HEK293 (cell line): ENCODE measurements at regions not wholly inside any gene's neighbourhood (a gene's known extent, or its start where the extent isn't known, plus 50 kb on each side); places are given as distances from the start of the nearest gene placed in this dataset.
A peak's percentile ranks its signal among the peaks of the same experiment; 100 is the strongest.

Experiments
- SP3 ChIP-seq: fragments of 450-650 bp; formaldehyde crosslinking; IDR thresholded peaks from 2 replicates; pipeline ENCODE4 v1.5.1; 2016; ENCODE audit warnings: missing biosample characterization, missing genetic modification characterization
- SP7 ChIP-seq: fragments of 450-650 bp; formaldehyde crosslinking; IDR thresholded peaks from 2 replicates; pipeline ENCODE4 v1.5.1; 2016; ENCODE audit warnings: missing biosample characterization, missing genetic modification characterization
- TCF7L2 ChIP-seq: IDR thresholded peaks from 2 replicates; pipeline ENCODE4 v1.6.1; 2011; ENCODE audit warnings: low read depth, mild to moderate bottlenecking, inconsistent platforms, low read length, moderate library complexity, borderline replicate concordance
- YY2 ChIP-seq: fragments of 450-650 bp; formaldehyde crosslinking; IDR thresholded peaks from 2 replicates; pipeline ENCODE4 v1.5.1; 2016; ENCODE audit warnings: missing biosample characterization, missing genetic modification characterization
- ZBTB48 ChIP-seq: fragments of 450-650 bp; formaldehyde crosslinking; IDR thresholded peaks from 2 replicates; pipeline ENCODE4 v1.5.1; 2016; ENCODE audit warnings: missing biosample characterization, missing genetic modification characterization
- ZBTB7A ChIP-seq: fragments of 450-650 bp; formaldehyde crosslinking; IDR thresholded peaks from 2 replicates; pipeline ENCODE4 v1.5.1; 2016; ENCODE audit warnings: low read depth, missing biosample characterization, missing genetic modification characterization
- ZEB2 ChIP-seq: fragments of 450-650 bp; formaldehyde crosslinking; IDR thresholded peaks from 2 replicates; pipeline ENCODE4 v1.5.1; 2016; ENCODE audit warnings: missing biosample characterization, missing genetic modification characterization
- ZNF138 ChIP-seq: fragments of 450-650 bp; formaldehyde crosslinking; IDR thresholded peaks from 2 replicates; pipeline ENCODE4 v1.5.1; 2016; ENCODE audit warnings: missing biosample characterization, missing genetic modification characterization, borderline replicate concordance
- ZNF2 ChIP-seq: fragments of 450-650 bp; formaldehyde crosslinking; IDR thresholded peaks from 2 replicates; pipeline ENCODE4 v1.5.1; 2016; ENCODE audit warnings: missing biosample characterization, missing genetic modification characterization
- ZNF335 ChIP-seq: fragments of 450-650 bp; formaldehyde crosslinking; conservative IDR thresholded peaks from 2 replicates; pipeline ENCODE4 v1.5.1; 2016; ENCODE audit warnings: missing biosample characterization, missing genetic modification characterization
- ZNF366 ChIP-seq: fragments of 450-650 bp; formaldehyde crosslinking; conservative IDR thresholded peaks from 2 replicates; pipeline ENCODE4 v1.5.1; 2016; ENCODE audit warnings: missing biosample characterization, missing genetic modification characterization
- ZNF394 ChIP-seq: fragments of 450-650 bp; formaldehyde crosslinking; IDR thresholded peaks from 2 replicates; pipeline ENCODE4 v1.5.1; 2016; ENCODE audit warnings: missing biosample characterization, missing genetic modification characterization, mild to moderate bottlenecking, moderate library complexity, borderline replicate concordance
- ZNF510 ChIP-seq: fragments of 450-650 bp; formaldehyde crosslinking; IDR thresholded peaks from 2 replicates; pipeline ENCODE4 v1.5.1; 2018; ENCODE audit warnings: mild to moderate bottlenecking, missing genetic modification characterization, missing biosample characterization; ENCODE audit not compliant: insufficient replicate concordance
- ZNF561 ChIP-seq: fragments of 450-650 bp; IDR thresholded peaks from 2 replicates; pipeline ENCODE4 v1.5.1; 2018; ENCODE audit warnings: missing biosample characterization, missing genetic modification characterization, borderline replicate concordance
- ZNF600 ChIP-seq: fragments of 450-650 bp; formaldehyde crosslinking; IDR thresholded peaks from 2 replicates; pipeline ENCODE4 v1.5.1; 2016; ENCODE audit warnings: missing biosample characterization, missing genetic modification characterization
- ZNF621 ChIP-seq: fragments of 450-650 bp; formaldehyde crosslinking; IDR thresholded peaks from 2 replicates; pipeline ENCODE4 v1.5.1; 2017; ENCODE audit warnings: missing biosample characterization, missing genetic modification characterization
- ZNF629 ChIP-seq: fragments of 450-650 bp; formaldehyde crosslinking; IDR thresholded peaks from 2 replicates; pipeline ENCODE4 v1.5.1; 2017; ENCODE audit warnings: missing biosample characterization, missing genetic modification characterization
- TF ChIP-seq, protein P1 (sequence below): fragments of 450-650 bp; formaldehyde crosslinking; conservative IDR thresholded peaks from 2 replicates; pipeline ENCODE4 v1.5.1; 2016; ENCODE audit warnings: low read depth, missing biosample characterization, missing genetic modification characterization
- TF ChIP-seq, protein P2 (sequence below): fragments of 450-650 bp; formaldehyde crosslinking; IDR thresholded peaks from 2 replicates; pipeline ENCODE4 v1.5.1; 2016; ENCODE audit warnings: missing biosample characterization, missing genetic modification characterization, borderline replicate concordance
- TF ChIP-seq, protein P3 (sequence below): fragments of 450-650 bp; formaldehyde crosslinking; IDR thresholded peaks from 2 replicates; pipeline ENCODE4 v1.5.1; 2017; ENCODE audit warnings: missing biosample characterization, missing genetic modification characterization
- TF ChIP-seq, protein P4 (sequence below): fragments of 450-650 bp; formaldehyde crosslinking; IDR thresholded peaks from 2 replicates; pipeline ENCODE4 v1.5.1; 2016; ENCODE audit warnings: missing biosample characterization, missing genetic modification characterization
- TF ChIP-seq, protein P5 (sequence below): fragments of 450-650 bp; formaldehyde crosslinking; IDR thresholded peaks from 2 replicates; pipeline ENCODE4 v1.5.1; 2016; ENCODE audit warnings: missing biosample characterization, missing genetic modification characterization

DNA sequence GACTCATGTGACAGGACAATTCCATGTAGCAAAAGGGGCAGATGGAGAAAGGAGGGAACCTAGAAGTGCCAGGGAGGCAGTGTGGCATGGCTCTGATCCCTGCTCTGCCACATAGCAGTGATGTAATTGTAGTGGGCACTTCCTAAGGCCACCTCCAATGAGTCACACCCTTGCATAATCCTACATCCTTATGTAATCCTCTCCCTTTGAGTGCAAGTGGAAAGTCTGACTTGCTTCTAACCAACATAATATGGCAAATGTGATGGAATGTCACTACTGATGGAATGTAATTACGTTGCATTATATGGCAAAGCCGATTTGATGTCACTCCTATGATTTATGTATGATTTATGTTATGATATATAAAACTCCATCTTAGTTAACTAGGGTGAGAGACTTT, 72.9 kb upstream of the ATP2C1 start (continued):
- TF ChIP-seq, protein P1, sequence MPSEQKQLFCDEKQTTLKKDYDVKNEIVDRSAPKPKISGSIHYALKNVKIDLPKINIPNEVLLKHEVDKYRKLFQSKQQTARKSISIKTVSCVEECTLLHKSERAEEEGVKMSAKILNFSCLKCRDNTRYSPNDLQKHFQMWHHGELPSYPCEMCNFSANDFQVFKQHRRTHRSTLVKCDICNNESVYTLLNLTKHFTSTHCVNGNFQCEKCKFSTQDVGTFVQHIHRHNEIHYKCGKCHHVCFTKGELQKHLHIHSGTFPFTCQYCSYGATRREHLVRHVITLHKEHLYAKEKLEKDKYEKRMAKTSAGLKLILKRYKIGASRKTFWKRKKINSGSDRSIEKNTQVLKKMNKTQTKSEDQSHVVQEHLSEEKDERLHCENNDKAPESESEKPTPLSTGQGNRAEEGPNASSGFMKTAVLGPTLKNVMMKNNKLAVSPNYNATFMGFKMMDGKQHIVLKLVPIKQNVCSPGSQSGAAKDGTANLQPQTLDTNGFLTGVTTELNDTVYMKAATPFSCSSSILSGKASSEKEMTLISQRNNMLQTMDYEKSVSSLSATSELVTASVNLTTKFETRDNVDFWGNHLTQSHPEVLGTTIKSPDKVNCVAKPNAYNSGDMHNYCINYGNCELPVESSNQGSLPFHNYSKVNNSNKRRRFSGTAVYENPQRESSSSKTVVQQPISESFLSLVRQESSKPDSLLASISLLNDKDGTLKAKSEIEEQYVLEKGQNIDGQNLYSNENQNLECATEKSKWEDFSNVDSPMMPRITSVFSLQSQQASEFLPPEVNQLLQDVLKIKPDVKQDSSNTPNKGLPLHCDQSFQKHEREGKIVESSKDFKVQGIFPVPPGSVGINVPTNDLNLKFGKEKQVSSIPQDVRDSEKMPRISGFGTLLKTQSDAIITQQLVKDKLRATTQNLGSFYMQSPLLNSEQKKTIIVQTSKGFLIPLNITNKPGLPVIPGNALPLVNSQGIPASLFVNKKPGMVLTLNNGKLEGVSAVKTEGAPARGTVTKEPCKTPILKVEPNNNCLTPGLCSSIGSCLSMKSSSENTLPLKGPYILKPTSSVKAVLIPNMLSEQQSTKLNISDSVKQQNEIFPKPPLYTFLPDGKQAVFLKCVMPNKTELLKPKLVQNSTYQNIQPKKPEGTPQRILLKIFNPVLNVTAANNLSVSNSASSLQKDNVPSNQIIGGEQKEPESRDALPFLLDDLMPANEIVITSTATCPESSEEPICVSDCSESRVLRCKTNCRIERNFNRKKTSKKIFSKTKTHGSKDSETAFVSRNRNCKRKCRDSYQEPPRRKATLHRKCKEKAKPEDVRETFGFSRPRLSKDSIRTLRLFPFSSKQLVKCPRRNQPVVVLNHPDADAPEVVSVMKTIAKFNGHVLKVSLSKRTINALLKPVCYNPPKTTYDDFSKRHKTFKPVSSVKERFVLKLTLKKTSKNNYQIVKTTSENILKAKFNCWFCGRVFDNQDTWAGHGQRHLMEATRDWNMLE (tag by site-specific recombination) = peak; percentile 51; the same call in 1 of the 2 replicates
- TF ChIP-seq SP3 (tag by site-specific recombination) (peak; percentile 21; the same call in 1 of the 2 replicates), ZNF600 (peak; percentile 94), ZNF394 (tag by site-specific recombination) (peak; percentile 15; the same call in 1 of the 2 replicates), ZNF621 (no peak), ZEB2 (tag by site-specific recombination) (peak; percentile 82), ZBTB48 (tag by site-specific recombination) (peak; percentile 59), TCF7L2 (no peak), YY2 (tag by site-specific recombination) (0 out of 2 replicates have a peak, but pooled peaks have one; percentile 43), ZNF2 (tag by site-specific recombination) (no peak), ZBTB7A (tag by site-specific recombination) (no peak), ZNF335 (tag by site-specific recombination) (peak; percentile 82), ZNF510 (tag by site-specific recombination) (no peak), ZNF561 (no peak), ZNF366 (peak; percentile 77), SP7 (tag by site-specific recombination) (peak; percentile 82), ZNF138 (tag by site-specific recombination) (no peak), ZNF629 (tag by site-specific recombination) (peak; percentile 86)
- TF ChIP-seq, protein P2, sequence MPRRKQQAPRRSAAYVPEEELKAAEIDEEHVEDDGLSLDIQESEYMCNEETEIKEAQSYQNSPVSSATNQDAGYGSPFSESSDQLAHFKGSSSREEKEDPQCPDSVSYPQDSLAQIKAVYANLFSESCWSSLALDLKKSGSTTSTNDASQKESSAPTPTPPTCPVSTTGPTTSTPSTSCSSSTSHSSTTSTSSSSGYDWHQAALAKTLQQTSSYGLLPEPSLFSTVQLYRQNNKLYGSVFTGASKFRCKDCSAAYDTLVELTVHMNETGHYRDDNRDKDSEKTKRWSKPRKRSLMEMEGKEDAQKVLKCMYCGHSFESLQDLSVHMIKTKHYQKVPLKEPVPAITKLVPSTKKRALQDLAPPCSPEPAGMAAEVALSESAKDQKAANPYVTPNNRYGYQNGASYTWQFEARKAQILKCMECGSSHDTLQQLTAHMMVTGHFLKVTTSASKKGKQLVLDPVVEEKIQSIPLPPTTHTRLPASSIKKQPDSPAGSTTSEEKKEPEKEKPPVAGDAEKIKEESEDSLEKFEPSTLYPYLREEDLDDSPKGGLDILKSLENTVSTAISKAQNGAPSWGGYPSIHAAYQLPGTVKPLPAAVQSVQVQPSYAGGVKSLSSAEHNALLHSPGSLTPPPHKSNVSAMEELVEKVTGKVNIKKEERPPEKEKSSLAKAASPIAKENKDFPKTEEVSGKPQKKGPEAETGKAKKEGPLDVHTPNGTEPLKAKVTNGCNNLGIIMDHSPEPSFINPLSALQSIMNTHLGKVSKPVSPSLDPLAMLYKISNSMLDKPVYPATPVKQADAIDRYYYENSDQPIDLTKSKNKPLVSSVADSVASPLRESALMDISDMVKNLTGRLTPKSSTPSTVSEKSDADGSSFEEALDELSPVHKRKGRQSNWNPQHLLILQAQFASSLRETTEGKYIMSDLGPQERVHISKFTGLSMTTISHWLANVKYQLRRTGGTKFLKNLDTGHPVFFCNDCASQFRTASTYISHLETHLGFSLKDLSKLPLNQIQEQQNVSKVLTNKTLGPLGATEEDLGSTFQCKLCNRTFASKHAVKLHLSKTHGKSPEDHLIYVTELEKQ (tag by site-specific recombination) = 0 out of 2 replicates have a peak, but pooled peaks have one; percentile 19
- TF ChIP-seq, protein P3, sequence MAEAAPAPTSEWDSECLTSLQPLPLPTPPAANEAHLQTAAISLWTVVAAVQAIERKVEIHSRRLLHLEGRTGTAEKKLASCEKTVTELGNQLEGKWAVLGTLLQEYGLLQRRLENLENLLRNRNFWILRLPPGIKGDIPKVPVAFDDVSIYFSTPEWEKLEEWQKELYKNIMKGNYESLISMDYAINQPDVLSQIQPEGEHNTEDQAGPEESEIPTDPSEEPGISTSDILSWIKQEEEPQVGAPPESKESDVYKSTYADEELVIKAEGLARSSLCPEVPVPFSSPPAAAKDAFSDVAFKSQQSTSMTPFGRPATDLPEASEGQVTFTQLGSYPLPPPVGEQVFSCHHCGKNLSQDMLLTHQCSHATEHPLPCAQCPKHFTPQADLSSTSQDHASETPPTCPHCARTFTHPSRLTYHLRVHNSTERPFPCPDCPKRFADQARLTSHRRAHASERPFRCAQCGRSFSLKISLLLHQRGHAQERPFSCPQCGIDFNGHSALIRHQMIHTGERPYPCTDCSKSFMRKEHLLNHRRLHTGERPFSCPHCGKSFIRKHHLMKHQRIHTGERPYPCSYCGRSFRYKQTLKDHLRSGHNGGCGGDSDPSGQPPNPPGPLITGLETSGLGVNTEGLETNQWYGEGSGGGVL (tag by site-specific recombination) = peak; percentile 47
- TF ChIP-seq, protein P4, sequence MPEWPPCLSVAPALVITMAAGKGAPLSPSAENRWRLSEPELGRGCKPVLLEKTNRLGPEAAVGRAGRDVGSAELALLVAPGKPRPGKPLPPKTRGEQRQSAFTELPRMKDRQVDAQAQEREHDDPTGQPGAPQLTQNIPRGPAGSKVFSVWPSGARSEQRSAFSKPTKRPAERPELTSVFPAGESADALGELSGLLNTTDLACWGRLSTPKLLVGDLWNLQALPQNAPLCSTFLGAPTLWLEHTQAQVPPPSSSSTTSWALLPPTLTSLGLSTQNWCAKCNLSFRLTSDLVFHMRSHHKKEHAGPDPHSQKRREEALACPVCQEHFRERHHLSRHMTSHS (tag by site-specific recombination) = no peak
- TF ChIP-seq, protein P5, sequence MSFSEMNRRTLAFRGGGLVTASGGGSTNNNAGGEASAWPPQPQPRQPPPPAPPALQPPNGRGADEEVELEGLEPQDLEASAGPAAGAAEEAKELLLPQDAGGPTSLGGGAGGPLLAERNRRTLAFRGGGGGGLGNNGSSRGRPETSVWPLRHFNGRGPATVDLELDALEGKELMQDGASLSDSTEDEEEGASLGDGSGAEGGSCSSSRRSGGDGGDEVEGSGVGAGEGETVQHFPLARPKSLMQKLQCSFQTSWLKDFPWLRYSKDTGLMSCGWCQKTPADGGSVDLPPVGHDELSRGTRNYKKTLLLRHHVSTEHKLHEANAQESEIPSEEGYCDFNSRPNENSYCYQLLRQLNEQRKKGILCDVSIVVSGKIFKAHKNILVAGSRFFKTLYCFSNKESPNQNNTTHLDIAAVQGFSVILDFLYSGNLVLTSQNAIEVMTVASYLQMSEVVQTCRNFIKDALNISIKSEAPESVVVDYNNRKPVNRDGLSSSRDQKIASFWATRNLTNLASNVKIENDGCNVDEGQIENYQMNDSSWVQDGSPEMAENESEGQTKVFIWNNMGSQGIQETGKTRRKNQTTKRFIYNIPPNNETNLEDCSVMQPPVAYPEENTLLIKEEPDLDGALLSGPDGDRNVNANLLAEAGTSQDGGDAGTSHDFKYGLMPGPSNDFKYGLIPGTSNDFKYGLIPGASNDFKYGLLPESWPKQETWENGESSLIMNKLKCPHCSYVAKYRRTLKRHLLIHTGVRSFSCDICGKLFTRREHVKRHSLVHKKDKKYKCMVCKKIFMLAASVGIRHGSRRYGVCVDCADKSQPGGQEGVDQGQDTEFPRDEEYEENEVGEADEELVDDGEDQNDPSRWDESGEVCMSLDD (tag by site-specific recombination) = 0 out of 2 replicates have a peak, but pooled peaks have one; percentile 27
